PFSK-1 (cell line): ENCODE measurements at regions not wholly inside any gene's neighbourhood (a gene's known extent, or its start where the extent isn't known, plus 50 kb on each side); places are given as distances from the start of the nearest gene placed in this dataset.

Source experiments
- POLR2AphosphoS5 ChIP-seq: IDR thresholded peaks from 2 replicates; pipeline ENCODE4 v1.6.1; 2012; ENCODE audit warnings: low read depth, mild to moderate bottlenecking, control low read depth, low read length, moderate library complexity
- REST ChIP-seq, 2 experiments: IDR thresholded peaks; 2 replicates each; pipeline versions ENCODE4 v1.6.1 to v1.8.0; 2011 to 2012; ENCODE audit warnings: low read depth in 2 of 2, low read length in 2 of 2, control low read depth in 1 of 2, inconsistent platforms in 1 of 2, mild to moderate bottlenecking in 1 of 2, moderate library complexity in 1 of 2; ENCODE audit not compliant: insufficient read depth in 1 of 2
- TAF1 ChIP-seq: IDR thresholded peaks from 2 replicates; pipeline ENCODE4 v1.6.1; 2012; ENCODE audit warnings: low read length, control low read depth, borderline replicate concordance; ENCODE audit not compliant: insufficient read depth

GRCh38 chr12:127373559-127373958 lies 893.4 kb upstream of the TMEM132C start:
- no peak for TF ChIP-seq REST (IDR thresholded peaks at IDR 0.05; ENCODE audit: insufficient read depth in 1 of 2, low read depth in 2 of 2, low read length in 2 of 2)
- no peak for TF ChIP-seq POLR2AphosphoS5
- TF ChIP-seq TAF1, result no peak
